Liver (tissue), 3 donors: ENCODE measurements at regions not wholly inside any gene's neighbourhood (a gene's known extent, or its start where the extent isn't known, plus 50 kb on each side); places are given as distances from the start of the nearest gene placed in this dataset.

Source experiments
- EGR1 ChIP-seq, 2 donors: IDR thresholded peaks; 2 replicates each; pipeline ENCODE4 v1.6.1; 2016 to 2018; ENCODE audit warnings: antibody characterized with exemption in 2 of 2, low read depth in 2 of 2
- GABPA ChIP-seq, 2 donors: IDR thresholded peaks in 1 of 2; conservative IDR thresholded peaks in 1 of 2; 2 replicates each; pipeline ENCODE4 v1.6.1; 2016; ENCODE audit warnings: antibody characterized with exemption in 2 of 2, mild to moderate bottlenecking in 1 of 2, moderate library complexity in 1 of 2
- HNF4A ChIP-seq, 2 donors: conservative IDR thresholded peaks; 2 replicates each; pipeline ENCODE4 v1.6.1; 2016; ENCODE audit warnings: antibody characterized with exemption in 2 of 2, mild to moderate bottlenecking in 2 of 2
- HNF4G ChIP-seq: IDR thresholded peaks from 2 replicates; pipeline ENCODE4 v1.6.1; 2016; ENCODE audit warnings: antibody characterized with exemption
- JUND ChIP-seq, 2 donors: IDR thresholded peaks; 2 replicates each; pipeline ENCODE4 v1.6.1; 2016; ENCODE audit warnings: antibody characterized with exemption in 2 of 2
- RAD21 ChIP-seq, 2 donors: IDR thresholded peaks; 2 replicates each; pipeline ENCODE4 v1.6.1; 2016; ENCODE audit warnings: antibody characterized with exemption in 2 of 2, mild to moderate bottlenecking in 2 of 2
- SP1 ChIP-seq: IDR thresholded peaks from 2 replicates; pipeline ENCODE4 v1.6.1; 2018; ENCODE audit warnings: antibody characterized with exemption, mild to moderate bottlenecking
- TAF1 ChIP-seq: conservative IDR thresholded peaks from 2 replicates; pipeline ENCODE4 v1.6.1; 2016; ENCODE audit warnings: antibody characterized with exemption, mild to moderate bottlenecking
- YY1 ChIP-seq: IDR thresholded peaks from 2 replicates; pipeline ENCODE4 v1.6.1; 2016; ENCODE audit warnings: antibody characterized with exemption, mild to moderate bottlenecking
- TF ChIP-seq, protein P1 (sequence below): IDR thresholded peaks from 2 replicates; pipeline ENCODE4 v1.6.1; 2016; ENCODE audit warnings: antibody characterized with exemption
- TF ChIP-seq, protein P2 (sequence below): fragments of 150-350 bp; IDR thresholded peaks from 2 replicates; pipeline ENCODE4 v1.5.1; 2017; ENCODE audit warnings: improper control_type of control experiment, low read depth, low read length; ENCODE audit not compliant: missing input control
- TF ChIP-seq, protein P3 (sequence below): IDR thresholded peaks from 2 replicates; pipeline ENCODE4 v1.6.1; 2016; ENCODE audit warnings: antibody characterized with exemption, mild to moderate bottlenecking
- TF ChIP-seq, protein P4 (sequence below): IDR thresholded peaks from 2 replicates; pipeline ENCODE4 v1.6.1; 2016; ENCODE audit warnings: antibody characterized with exemption
- TF ChIP-seq, protein P5 (sequence below): IDR thresholded peaks from 2 replicates; pipeline ENCODE4 v1.6.1; 2016; ENCODE audit warnings: antibody characterized with exemption
- donor health status: healthy.
- donor health status: healthy.

DNA sequence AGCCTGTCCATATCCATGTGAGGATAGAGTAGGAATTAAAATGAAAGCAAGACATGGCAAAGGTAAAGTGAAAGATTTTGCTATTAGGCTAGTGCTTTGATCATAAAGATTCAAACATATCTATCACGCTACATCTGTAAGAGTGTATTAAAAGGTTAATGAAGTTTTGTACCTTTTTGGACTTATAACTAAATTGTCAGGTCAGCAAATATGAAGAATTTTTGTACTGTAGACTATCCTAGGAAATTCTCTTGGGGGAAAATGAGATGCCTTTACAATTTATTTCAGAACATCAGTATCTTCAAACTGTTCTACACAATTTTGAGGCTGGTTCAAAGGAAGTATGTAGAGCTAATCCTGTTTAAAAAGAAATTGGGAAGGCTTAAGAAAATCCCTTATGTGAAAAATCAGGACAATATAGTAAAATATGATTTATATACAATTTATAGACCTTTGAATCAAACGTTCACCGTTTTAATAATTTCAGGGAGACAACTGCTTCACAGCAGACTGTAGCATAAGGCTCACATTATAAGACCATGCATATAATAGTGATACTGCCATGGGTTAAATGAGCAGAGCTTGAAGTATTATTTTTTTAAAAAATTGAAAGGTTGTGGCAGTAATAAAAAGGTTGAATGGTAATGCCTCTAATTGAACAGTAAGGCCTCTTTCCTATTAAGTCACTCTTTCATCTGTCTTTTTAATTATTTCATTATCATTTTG lies 639.5 kb upstream of the ARRDC3 start:
- TF ChIP-seq, protein P1, sequence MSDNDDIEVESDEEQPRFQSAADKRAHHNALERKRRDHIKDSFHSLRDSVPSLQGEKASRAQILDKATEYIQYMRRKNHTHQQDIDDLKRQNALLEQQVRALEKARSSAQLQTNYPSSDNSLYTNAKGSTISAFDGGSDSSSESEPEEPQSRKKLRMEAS, result no peak
- TF ChIP-seq, protein P2, sequence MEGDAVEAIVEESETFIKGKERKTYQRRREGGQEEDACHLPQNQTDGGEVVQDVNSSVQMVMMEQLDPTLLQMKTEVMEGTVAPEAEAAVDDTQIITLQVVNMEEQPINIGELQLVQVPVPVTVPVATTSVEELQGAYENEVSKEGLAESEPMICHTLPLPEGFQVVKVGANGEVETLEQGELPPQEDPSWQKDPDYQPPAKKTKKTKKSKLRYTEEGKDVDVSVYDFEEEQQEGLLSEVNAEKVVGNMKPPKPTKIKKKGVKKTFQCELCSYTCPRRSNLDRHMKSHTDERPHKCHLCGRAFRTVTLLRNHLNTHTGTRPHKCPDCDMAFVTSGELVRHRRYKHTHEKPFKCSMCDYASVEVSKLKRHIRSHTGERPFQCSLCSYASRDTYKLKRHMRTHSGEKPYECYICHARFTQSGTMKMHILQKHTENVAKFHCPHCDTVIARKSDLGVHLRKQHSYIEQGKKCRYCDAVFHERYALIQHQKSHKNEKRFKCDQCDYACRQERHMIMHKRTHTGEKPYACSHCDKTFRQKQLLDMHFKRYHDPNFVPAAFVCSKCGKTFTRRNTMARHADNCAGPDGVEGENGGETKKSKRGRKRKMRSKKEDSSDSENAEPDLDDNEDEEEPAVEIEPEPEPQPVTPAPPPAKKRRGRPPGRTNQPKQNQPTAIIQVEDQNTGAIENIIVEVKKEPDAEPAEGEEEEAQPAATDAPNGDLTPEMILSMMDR, result no peak
- TF ChIP-seq, protein P3, sequence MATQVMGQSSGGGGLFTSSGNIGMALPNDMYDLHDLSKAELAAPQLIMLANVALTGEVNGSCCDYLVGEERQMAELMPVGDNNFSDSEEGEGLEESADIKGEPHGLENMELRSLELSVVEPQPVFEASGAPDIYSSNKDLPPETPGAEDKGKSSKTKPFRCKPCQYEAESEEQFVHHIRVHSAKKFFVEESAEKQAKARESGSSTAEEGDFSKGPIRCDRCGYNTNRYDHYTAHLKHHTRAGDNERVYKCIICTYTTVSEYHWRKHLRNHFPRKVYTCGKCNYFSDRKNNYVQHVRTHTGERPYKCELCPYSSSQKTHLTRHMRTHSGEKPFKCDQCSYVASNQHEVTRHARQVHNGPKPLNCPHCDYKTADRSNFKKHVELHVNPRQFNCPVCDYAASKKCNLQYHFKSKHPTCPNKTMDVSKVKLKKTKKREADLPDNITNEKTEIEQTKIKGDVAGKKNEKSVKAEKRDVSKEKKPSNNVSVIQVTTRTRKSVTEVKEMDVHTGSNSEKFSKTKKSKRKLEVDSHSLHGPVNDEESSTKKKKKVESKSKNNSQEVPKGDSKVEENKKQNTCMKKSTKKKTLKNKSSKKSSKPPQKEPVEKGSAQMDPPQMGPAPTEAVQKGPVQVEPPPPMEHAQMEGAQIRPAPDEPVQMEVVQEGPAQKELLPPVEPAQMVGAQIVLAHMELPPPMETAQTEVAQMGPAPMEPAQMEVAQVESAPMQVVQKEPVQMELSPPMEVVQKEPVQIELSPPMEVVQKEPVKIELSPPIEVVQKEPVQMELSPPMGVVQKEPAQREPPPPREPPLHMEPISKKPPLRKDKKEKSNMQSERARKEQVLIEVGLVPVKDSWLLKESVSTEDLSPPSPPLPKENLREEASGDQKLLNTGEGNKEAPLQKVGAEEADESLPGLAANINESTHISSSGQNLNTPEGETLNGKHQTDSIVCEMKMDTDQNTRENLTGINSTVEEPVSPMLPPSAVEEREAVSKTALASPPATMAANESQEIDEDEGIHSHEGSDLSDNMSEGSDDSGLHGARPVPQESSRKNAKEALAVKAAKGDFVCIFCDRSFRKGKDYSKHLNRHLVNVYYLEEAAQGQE, result no peak
- TF ChIP-seq HNF4A (conservative IDR thresholded peaks at IDR 0.05), result no peak
- TF ChIP-seq RAD21 (IDR thresholded peaks at IDR 0.05), result no peak
- no peak for TF ChIP-seq EGR1 (IDR thresholded peaks at IDR 0.05; ENCODE audit: low read depth in 2 of 2)
- TF ChIP-seq, protein P4, sequence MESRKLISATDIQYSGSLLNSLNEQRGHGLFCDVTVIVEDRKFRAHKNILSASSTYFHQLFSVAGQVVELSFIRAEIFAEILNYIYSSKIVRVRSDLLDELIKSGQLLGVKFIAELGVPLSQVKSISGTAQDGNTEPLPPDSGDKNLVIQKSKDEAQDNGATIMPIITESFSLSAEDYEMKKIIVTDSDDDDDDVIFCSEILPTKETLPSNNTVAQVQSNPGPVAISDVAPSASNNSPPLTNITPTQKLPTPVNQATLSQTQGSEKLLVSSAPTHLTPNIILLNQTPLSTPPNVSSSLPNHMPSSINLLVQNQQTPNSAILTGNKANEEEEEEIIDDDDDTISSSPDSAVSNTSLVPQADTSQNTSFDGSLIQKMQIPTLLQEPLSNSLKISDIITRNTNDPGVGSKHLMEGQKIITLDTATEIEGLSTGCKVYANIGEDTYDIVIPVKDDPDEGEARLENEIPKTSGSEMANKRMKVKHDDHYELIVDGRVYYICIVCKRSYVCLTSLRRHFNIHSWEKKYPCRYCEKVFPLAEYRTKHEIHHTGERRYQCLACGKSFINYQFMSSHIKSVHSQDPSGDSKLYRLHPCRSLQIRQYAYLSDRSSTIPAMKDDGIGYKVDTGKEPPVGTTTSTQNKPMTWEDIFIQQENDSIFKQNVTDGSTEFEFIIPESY, result no peak
- TF ChIP-seq SP1, result no peak
- TF ChIP-seq, protein P5, sequence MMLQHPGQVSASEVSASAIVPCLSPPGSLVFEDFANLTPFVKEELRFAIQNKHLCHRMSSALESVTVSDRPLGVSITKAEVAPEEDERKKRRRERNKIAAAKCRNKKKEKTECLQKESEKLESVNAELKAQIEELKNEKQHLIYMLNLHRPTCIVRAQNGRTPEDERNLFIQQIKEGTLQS, result no peak
- no peak for TF ChIP-seq YY1
- no peak for TF ChIP-seq GABPA (IDR thresholded peaks at IDR 0.05 in 1 of 2, conservative IDR thresholded peaks at IDR 0.05 in 1 of 2)
- no peak for TF ChIP-seq JUND (IDR thresholded peaks at IDR 0.05)
- no peak for TF ChIP-seq TAF1
- TF ChIP-seq HNF4G, result no peak
